ENCODE measurements at regions not wholly inside any gene's neighbourhood (a gene's known extent, or its start where the extent isn't known, plus 50 kb on each side); places are given as distances from the start of the nearest gene placed in this dataset.

DNA sequence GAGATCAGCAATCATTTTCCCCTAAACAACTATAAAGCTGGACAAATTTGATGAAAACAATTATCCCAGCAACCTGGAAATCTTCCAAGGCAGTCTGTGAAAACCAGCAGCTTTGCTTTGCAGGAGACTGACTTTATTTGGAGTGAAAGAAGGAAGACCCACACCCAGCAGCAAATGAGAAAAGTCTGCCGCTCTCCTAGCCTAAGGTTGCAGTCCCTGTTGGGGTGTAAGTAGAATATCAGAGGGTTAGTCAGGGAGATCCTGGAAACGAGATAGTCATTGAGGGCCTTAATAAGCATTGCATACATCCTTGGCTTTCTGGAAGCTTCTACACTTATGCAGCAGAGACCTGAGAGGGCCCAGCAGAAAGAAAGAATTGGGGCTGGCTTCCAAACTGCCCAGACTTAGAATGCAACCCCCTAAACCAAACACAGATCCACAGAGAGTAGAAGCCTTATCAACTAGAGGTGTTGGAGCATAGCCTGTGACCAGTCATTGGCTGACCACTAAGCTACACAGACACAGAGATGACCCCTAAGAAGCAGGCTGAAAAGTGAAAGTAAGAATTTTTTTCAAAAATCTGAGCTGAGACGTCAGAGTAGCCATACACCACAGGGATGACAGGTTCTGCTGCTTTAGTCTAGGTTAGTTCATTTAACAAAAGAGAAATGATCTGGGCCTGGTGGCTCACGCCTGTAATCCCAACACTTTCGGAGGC is 98.3 kb downstream of the LYPLAL1 start:
- Histone ChIP-seq H3K27me3 (ENCODE audit: insufficient read depth, low read depth) (no peaks in the 10 kb centered on the region), H2AFZ (ENCODE audit: low read depth) (no peak overlapping the region), H3K4me2 (no peak overlapping the region), H4K20me1 (ENCODE audit: insufficient read depth) (no peaks in the 10 kb centered on the region), H3K27ac (no peak overlapping the region), H3K79me2 (ENCODE audit: insufficient read depth, low read depth) (no peaks in the 10 kb centered on the region), H3K9ac (no peak overlapping the region), H3K36me3 (ENCODE audit: insufficient read depth) (no peaks in the 10 kb centered on the region), H3K4me3 (IDR thresholded peaks at IDR 0.05; ENCODE audit: insufficient read depth, low read depth, low read length) (no peak overlapping the region), H3K4me1 (ENCODE audit: low read depth, poor library complexity, severe bottlenecking) (no peaks in the 10 kb centered on the region)
- TF ChIP-seq, protein P1, sequence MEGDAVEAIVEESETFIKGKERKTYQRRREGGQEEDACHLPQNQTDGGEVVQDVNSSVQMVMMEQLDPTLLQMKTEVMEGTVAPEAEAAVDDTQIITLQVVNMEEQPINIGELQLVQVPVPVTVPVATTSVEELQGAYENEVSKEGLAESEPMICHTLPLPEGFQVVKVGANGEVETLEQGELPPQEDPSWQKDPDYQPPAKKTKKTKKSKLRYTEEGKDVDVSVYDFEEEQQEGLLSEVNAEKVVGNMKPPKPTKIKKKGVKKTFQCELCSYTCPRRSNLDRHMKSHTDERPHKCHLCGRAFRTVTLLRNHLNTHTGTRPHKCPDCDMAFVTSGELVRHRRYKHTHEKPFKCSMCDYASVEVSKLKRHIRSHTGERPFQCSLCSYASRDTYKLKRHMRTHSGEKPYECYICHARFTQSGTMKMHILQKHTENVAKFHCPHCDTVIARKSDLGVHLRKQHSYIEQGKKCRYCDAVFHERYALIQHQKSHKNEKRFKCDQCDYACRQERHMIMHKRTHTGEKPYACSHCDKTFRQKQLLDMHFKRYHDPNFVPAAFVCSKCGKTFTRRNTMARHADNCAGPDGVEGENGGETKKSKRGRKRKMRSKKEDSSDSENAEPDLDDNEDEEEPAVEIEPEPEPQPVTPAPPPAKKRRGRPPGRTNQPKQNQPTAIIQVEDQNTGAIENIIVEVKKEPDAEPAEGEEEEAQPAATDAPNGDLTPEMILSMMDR (conservative IDR thresholded peaks at IDR 0.05; ENCODE audit: low read depth, low read length) = no peak

DNA sequence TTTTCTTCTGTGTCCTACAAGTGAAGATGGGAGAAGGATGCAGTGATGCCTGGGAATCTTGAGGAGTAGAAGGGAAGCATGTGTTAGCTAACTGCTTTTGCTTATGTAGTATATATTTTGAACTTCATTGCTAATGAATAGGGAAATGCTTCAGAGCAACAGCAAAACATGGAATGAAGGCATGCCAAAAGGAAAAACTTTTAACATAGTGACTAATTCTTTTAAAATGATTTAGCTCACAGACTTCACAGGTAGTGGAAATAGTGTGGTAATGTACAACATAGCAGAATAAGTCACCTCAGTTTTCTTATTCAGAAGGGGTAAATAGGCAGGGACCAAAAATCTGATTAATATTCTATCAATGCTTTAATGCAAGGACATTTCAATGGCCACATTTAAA is 95.5 kb downstream of the LYPLAL1 start:
- Histone ChIP-seq H3K27ac (no peak overlapping the region), H3K9ac (no peak overlapping the region), H3K4me3 (IDR thresholded peaks at IDR 0.05; ENCODE audit: insufficient read depth, low read depth, low read length) (no peak overlapping the region), H3K4me2 (no peak overlapping the region), H3K36me3 (ENCODE audit: insufficient read depth) (no peaks in the 10 kb centered on the region), H3K27me3 (ENCODE audit: insufficient read depth, low read depth) (no peaks in the 10 kb centered on the region), H2AFZ (ENCODE audit: low read depth) (no peak overlapping the region), H4K20me1 (ENCODE audit: insufficient read depth) (no peaks in the 10 kb centered on the region), H3K4me1 (ENCODE audit: low read depth, poor library complexity, severe bottlenecking) (no peaks in the 10 kb centered on the region), H3K79me2 (ENCODE audit: insufficient read depth, low read depth) (no peaks in the 10 kb centered on the region)
- TF ChIP-seq, protein P1 (conservative IDR thresholded peaks at IDR 0.05; ENCODE audit: low read depth, low read length) = no peak

DNA sequence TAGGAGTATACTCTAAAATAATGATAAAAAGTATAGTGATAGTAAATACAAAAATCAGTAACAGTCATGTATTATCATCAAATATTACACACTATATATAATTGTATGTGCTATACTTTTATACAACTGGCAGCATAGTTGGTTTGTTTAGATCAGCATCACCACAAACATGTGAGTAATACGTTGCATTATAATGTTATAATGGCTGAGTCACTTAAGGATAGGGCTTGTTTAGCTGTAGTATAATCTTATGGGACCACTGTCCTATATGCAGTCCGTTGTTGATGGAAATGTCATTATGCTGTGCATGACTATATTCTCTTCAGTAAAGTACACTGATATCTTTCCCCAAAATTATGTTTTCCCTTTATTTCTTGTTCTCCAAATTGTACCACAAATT is 92.8 kb downstream of the LYPLAL1 start:
- no peaks in the 10 kb centered on the region for H3K27me3 ChIP-seq (ENCODE audit: insufficient read depth, low read depth)
- no peaks in the 10 kb centered on the region for H3K36me3 ChIP-seq (ENCODE audit: insufficient read depth)
- no peak overlapping the region for H3K4me3 ChIP-seq (IDR thresholded peaks at IDR 0.05; ENCODE audit: insufficient read depth, low read depth, low read length)
- no peaks in the 10 kb centered on the region for H4K20me1 ChIP-seq (ENCODE audit: insufficient read depth)
- no peak overlapping the region for H3K9ac ChIP-seq
- H2AFZ ChIP-seq (ENCODE audit: low read depth) = no peak overlapping the region
- no peaks in the 10 kb centered on the region for H3K79me2 ChIP-seq (ENCODE audit: insufficient read depth, low read depth)
- H3K4me1 ChIP-seq (ENCODE audit: low read depth, poor library complexity, severe bottlenecking) = no peaks in the 10 kb centered on the region
- H3K27ac ChIP-seq = no peak overlapping the region
- TF ChIP-seq, protein P1 (conservative IDR thresholded peaks at IDR 0.05; ENCODE audit: low read depth, low read length) = no peak
- H3K4me2 ChIP-seq = no peak overlapping the region

DNA sequence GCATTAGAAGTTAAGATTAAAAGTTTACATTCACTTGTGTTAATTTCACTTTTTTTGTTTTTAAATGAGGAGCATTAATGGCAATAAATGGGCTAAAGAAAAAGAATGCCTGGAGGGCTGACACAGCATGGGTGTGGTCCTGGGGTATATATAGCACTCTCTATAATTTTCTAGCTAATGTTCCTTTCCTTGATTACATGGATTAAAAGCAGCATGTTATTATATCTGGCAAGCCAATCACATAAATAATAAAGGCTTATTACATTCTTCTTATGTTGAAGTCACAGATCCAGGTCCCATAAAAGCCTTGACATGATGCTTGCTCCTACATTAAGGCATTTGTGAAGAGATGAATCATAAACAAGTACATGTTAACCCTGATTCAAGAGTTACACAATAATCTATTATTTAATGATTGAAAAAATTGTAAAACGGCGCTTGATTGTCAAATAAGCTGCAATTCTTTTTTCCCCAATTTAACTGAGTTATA is 91.4 kb downstream of the LYPLAL1 start:
- H3K4me1 ChIP-seq (ENCODE audit: low read depth, poor library complexity, severe bottlenecking) = no peaks in the 10 kb centered on the region
- H2AFZ ChIP-seq (ENCODE audit: low read depth) = no peak overlapping the region
- TF ChIP-seq, protein P1 (conservative IDR thresholded peaks at IDR 0.05; ENCODE audit: low read depth, low read length) = no peak
- H3K36me3 ChIP-seq (ENCODE audit: insufficient read depth) = no peaks in the 10 kb centered on the region
- no peak overlapping the region for H3K4me3 ChIP-seq (IDR thresholded peaks at IDR 0.05; ENCODE audit: insufficient read depth, low read depth, low read length)
- no peak overlapping the region for H3K4me2 ChIP-seq
- no peaks in the 10 kb centered on the region for H3K79me2 ChIP-seq (ENCODE audit: insufficient read depth, low read depth)
- no peaks in the 10 kb centered on the region for H4K20me1 ChIP-seq (ENCODE audit: insufficient read depth)
- H3K9ac ChIP-seq = no peak overlapping the region
- no peak overlapping the region for H3K27ac ChIP-seq
- no peaks in the 10 kb centered on the region for H3K27me3 ChIP-seq (ENCODE audit: insufficient read depth, low read depth)

Data from KMS-11 (cell line).